Gastrocnemius medialis (tissue), 4 donors: ENCODE measurements at regions not wholly inside any gene's neighbourhood (a gene's known extent, or its start where the extent isn't known, plus 50 kb on each side); places are given as distances from the start of the nearest gene placed in this dataset.

Experiments used
- ATAC-seq, 2 donors: fragments of 150-250 bp; one replicate each; pipeline ENCODE4 v1.9.1; 2016
- DNase-seq, 2 donors: peaks; one replicate each; pipeline ENCODE4 v3.0.0-alpha.2; 2019
- H3K27ac ChIP-seq, 4 donors: fragments of 200-600 bp; sonication (generic); 1 replicate in 1 of 4; 2 replicates in 3 of 4; pipeline ENCODE4 v1.5.1; 2016 to 2018; ENCODE audit warnings: mild to moderate bottlenecking in 2 of 4, moderate library complexity in 1 of 4
- H3K27me3 ChIP-seq, 3 donors: fragments of 200-600 bp; sonication (generic) in 2 of 3; 1 replicate in 1 of 3; 2 replicates in 2 of 3; pipeline versions ENCODE4 v1.5.1 to v1.6.0; 2016 to 2019; ENCODE audit warnings: mild to moderate bottlenecking in 1 of 3, moderate library complexity in 1 of 3
- H3K36me3 ChIP-seq, 2 donors: fragments of 200-600 bp; sonication (generic) in 1 of 2; one replicate each; pipeline ENCODE4 v1.5.1; 2017 to 2018
- H3K4me1 ChIP-seq, 2 donors: fragments of 200-600 bp; sonication (generic) in 1 of 2; one replicate each; pipeline ENCODE4 v1.5.1; 2016 to 2017; ENCODE audit warnings: mild to moderate bottlenecking in 2 of 2
- H3K4me3 ChIP-seq, 4 donors: fragments of 200-600 bp; sonication (generic) in 3 of 4; 1 replicate in 1 of 4; 2 replicates in 3 of 4; pipeline ENCODE4 v1.5.1; 2016 to 2019; ENCODE audit warnings: mild to moderate bottlenecking in 2 of 4
- H3K9me3 ChIP-seq, 3 donors: fragments of 200-600 bp; sonication (generic) in 2 of 3; 1 replicate in 1 of 3; 2 replicates in 2 of 3; pipeline ENCODE4 v1.5.1; 2016 to 2019
- POLR2A ChIP-seq, 2 donors: fragments of 450-650 bp; IDR thresholded peaks; one replicate each; pipeline ENCODE4 v1.6.1; 2017; ENCODE audit warnings: antibody characterized with exemption in 2 of 2, mild to moderate bottlenecking in 2 of 2, moderate library complexity in 2 of 2
- in situ Hi-C, 4 donors: fragments of 200-750 bp; cut with MboI; loops; one replicate each; pipeline versions ENCODE4 v1.15.0 to v1.8.0; 2017; ENCODE audit warnings: low sequenced_read_pairs in 4 of 4
- intact Hi-C: fragments of 100-400 bp; cut with DNase I; formaldehyde crosslinking; loops from one replicate; pipeline ENCODE4 v1.15.1; 2023; ENCODE audit warnings: low total_unique reads
- TF ChIP-seq, protein P1 (sequence below), 5 experiments: fragments of 450-650 bp in 3 of 5; fragments of 200-600 bp in 2 of 5; sonication (generic) in 2 of 5; IDR thresholded peaks in 4 of 5; conservative IDR thresholded peaks in 1 of 5; 1 replicate in 4 of 5; 2 replicates in 1 of 5; pipeline ENCODE4 v1.5.1; 2016 to 2019; ENCODE audit warnings: antibody characterized with exemption in 5 of 5, mild to moderate bottlenecking in 3 of 5, moderate library complexity in 3 of 5

DNA sequence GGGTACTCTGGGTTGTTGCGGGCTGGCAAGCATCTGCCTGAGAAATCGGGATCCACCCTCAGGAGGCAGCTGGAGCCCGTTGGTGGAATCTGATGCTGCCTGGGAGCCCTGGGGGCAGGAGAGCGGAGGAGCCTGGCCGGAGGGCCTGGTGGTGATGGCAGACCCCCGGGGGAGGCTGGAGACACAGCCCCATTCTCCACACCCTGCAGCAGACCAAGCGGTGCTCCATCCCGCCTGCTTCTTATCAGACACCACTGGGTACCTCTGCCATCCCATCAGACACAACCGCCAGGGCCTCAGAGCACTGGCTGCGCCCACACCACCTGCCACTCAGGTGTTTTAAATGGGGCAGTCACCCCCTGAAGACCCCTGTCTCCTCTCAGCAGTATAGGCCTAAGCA lies 103.9 kb downstream of the RBFOX3 start:
- Histone ChIP-seq H3K4me3 (no peak overlapping the region), H3K27me3 (peaks cover 12 to 20% (median 18%) of the 10 kb centered on the region in 3 donors), H3K9me3 (no peaks in the 10 kb centered on the region), H3K4me1 (no peaks in the 10 kb centered on the region), H3K27ac (no peak overlapping the region), H3K36me3 (no peaks in the 10 kb centered on the region)
- ATAC-seq (no peak), DNase-seq (no peak)
- intact Hi-C loops = no loop called here
- in situ Hi-C loops = no loop called here
- TF ChIP-seq POLR2A (IDR thresholded peaks at IDR 0.05) = no peak
- TF ChIP-seq, protein P1, sequence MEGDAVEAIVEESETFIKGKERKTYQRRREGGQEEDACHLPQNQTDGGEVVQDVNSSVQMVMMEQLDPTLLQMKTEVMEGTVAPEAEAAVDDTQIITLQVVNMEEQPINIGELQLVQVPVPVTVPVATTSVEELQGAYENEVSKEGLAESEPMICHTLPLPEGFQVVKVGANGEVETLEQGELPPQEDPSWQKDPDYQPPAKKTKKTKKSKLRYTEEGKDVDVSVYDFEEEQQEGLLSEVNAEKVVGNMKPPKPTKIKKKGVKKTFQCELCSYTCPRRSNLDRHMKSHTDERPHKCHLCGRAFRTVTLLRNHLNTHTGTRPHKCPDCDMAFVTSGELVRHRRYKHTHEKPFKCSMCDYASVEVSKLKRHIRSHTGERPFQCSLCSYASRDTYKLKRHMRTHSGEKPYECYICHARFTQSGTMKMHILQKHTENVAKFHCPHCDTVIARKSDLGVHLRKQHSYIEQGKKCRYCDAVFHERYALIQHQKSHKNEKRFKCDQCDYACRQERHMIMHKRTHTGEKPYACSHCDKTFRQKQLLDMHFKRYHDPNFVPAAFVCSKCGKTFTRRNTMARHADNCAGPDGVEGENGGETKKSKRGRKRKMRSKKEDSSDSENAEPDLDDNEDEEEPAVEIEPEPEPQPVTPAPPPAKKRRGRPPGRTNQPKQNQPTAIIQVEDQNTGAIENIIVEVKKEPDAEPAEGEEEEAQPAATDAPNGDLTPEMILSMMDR (IDR thresholded peaks at IDR 0.05 in 4 of 5, conservative IDR thresholded peaks at IDR 0.05 in 1 of 5) = no peak

DNA sequence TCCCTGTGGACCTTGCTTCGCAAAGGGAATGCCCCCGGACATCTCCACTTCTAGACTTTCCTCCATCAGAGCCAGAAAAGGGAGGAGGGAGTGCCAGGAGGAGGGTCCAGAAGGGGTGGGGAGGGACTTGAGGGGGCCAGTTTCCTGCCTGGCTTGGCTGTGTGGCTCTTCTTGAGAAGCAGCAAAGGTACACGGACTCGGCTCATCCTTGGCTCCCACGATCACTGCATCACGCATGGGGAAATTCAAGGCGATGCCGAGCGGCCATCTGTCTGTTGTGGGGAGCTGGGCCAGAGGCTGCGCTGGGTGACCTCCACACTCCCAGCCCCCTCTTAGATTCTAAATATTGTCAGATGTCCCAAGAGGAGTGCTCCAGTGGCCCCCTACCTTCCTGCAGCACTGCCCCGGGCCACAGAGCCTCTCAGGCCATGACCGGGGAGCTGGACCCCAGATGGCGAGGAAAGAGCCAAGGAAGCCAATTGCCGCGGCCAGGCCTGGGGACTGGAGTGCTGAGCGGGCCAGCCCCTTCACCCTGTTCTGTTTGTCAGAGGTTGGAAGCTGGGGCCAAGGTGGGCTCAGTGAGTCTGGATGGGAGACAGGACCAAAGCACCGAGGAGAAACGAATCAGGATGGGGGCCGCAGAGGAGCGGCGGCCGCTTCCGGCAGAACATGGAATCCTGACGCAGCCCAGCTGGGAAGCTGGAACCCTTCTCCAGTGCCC lies 104.5 kb downstream of the RBFOX3 start:
- no peak for TF ChIP-seq POLR2A (IDR thresholded peaks at IDR 0.05)
- TF ChIP-seq, protein P1 (IDR thresholded peaks at IDR 0.05 in 4 of 5, conservative IDR thresholded peaks at IDR 0.05 in 1 of 5) = no peak
- no peak for DNase-seq
- no peak overlapping the region for H3K27ac ChIP-seq
- ATAC-seq = no peak
- no peaks in the 10 kb centered on the region for H3K36me3 ChIP-seq
- no peaks in the 10 kb centered on the region for H3K9me3 ChIP-seq
- intact Hi-C loops (no loop called here), in situ Hi-C loops (no loop called here)
- H3K4me1 ChIP-seq = no peaks in the 10 kb centered on the region
- no peak overlapping the region for H3K4me3 ChIP-seq
- H3K27me3 ChIP-seq = peaks cover 15 to 26% (median 24%) of the 10 kb centered on the region in 3 donors

DNA sequence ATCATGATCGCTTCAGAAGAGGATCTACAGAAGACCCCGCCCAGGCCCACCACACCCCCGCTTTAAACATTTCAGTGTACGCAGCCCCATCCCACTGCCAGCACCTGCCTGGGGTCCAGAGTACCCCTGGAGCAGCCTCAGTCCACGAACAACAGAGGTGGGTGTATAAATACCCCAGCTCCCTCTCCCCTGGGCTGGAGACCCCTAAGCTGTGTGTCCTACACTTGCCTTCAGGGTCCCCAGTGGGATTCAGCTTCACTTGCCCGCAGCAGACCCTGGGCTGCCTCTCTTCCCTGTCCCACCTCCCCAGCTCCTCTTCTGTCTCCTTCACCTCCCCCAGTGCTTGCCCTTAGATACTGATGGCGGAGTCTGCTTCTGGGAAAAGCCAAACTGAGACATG lies 105.7 kb downstream of the RBFOX3 start:
- in situ Hi-C loops (no loop called here), intact Hi-C loops (no loop called here)
- Histone ChIP-seq H3K4me3 (no peak overlapping the region), H3K9me3 (no peaks in the 10 kb centered on the region), H3K27ac (no peak overlapping the region), H3K4me1 (no peaks in the 10 kb centered on the region), H3K27me3 (peaks cover 15 to 37% (median 31%) of the 10 kb centered on the region in 3 donors), H3K36me3 (no peaks in the 10 kb centered on the region)
- ATAC-seq = no peak
- no peak for DNase-seq
- no peak for TF ChIP-seq POLR2A (IDR thresholded peaks at IDR 0.05)
- TF ChIP-seq, protein P1 (IDR thresholded peaks at IDR 0.05 in 4 of 5, conservative IDR thresholded peaks at IDR 0.05 in 1 of 5) = no peak

DNA sequence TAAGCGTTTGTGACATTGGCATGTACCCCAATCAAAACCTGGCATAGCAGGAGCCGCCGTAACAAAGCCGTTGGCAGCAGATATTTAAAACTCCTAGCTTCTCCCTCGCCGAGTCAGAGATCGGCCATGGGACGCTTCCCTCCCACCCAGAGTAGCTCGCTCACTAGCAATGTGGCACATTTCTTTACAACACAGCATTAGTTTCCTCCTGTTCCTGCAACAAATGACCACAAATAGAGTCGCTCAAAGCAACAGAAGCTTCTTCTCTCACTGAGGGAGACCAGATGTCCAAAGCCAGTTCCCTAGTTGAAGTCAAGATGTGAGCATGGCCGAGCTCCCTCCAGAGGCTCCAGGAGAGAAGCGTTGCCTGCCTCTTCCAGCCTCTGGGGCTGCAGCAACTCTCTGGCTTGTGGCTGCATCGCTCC lies 106.7 kb downstream of the RBFOX3 start:
- Histone ChIP-seq H3K9me3 (no peaks in the 10 kb centered on the region), H3K4me3 (no peak overlapping the region), H3K36me3 (no peaks in the 10 kb centered on the region), H3K27me3 (peaks cover 15 to 38% (median 37%) of the 10 kb centered on the region in 3 donors), H3K27ac (no peak overlapping the region), H3K4me1 (no peaks in the 10 kb centered on the region)
- TF ChIP-seq POLR2A (IDR thresholded peaks at IDR 0.05) = no peak
- ATAC-seq (no peak), DNase-seq (no peak)
- intact Hi-C loops (no loop called here), in situ Hi-C loops (no loop called here)

DNA sequence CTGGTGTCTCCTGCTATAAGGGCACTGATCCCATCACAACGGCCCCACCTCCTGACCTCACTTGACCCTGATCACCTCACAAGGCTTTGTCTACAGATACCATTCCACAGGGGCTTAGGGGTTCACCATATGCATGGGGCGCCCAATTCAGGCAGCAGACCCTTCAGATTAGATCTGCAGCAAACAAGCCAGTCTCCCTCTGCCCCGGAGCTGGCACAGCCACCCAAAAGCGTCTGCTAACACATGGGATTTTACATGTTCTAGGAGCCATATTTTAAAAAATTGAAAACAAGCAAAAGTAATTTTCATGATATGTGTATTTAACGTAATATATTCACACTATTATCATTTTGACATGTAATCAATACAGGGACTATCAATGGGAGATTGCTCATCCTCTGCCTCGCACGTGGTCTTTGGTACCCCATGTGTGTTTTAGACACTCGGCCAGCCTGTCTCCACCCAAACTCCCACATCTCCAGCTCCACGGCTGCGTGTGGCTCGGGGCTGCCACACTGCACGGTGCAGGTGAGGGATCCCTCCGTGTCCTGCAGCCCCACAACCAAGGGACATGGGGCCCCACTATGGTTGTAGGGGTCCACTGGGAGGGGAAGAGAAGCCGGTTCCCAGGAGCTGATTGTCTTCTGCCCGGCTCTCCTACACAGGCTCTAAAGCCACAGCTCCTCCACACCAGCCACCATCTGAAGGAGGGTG lies 107.6 kb downstream of the RBFOX3 start:
- intact Hi-C loops = no loop called here
- Histone ChIP-seq H3K27me3 (peaks cover 15 to 39% (median 37%) of the 10 kb centered on the region in 3 donors), H3K36me3 (no peaks in the 10 kb centered on the region), H3K27ac (no peak overlapping the region), H3K9me3 (no peaks in the 10 kb centered on the region), H3K4me3 (no peak overlapping the region), H3K4me1 (no peaks in the 10 kb centered on the region)
- in situ Hi-C loops = no loop called here
- no peak for TF ChIP-seq POLR2A (IDR thresholded peaks at IDR 0.05)
- TF ChIP-seq, protein P1 (IDR thresholded peaks at IDR 0.05 in 4 of 5, conservative IDR thresholded peaks at IDR 0.05 in 1 of 5) = no peak
- no peak for DNase-seq
- no peak for ATAC-seq
